Activated naive CD8-positive, alpha-beta T cell treated with anti-CD3 and anti-CD28 coated beads for 36 hours (primary cell): ENCODE measurements at regions not wholly inside any gene's neighbourhood (a gene's known extent, or its start where the extent isn't known, plus 50 kb on each side); places are given as distances from the start of the nearest gene placed in this dataset.
A peak's percentile ranks its signal among the peaks of the same experiment; 100 is the strongest.
"Not testable (repeated sequence)": the region's sequence is repeated elsewhere in the genome, so short reads cannot be mapped to it uniquely, and the experiment has no call there.

Experiments
- DNase-seq: peaks from one replicate; pipeline ENCODE4 v3.0.0; 2021
- H3K27ac Mint-ChIP-seq: one replicate; pipeline ENCODE4 v1.8.0; 2022; ENCODE audit warnings: mild to moderate bottlenecking, moderate library complexity, mixed read lengths
- H3K27me3 Mint-ChIP-seq: one replicate; pipeline ENCODE4 v1.8.0; 2022; ENCODE audit warnings: mild to moderate bottlenecking, mixed read lengths
- H3K36me3 Mint-ChIP-seq: one replicate; pipeline ENCODE4 v1.8.0; 2021; ENCODE audit warnings: mild to moderate bottlenecking, mixed read lengths
- H3K4me1 Mint-ChIP-seq: one replicate; pipeline ENCODE4 v1.8.0; 2021; ENCODE audit warnings: mixed read lengths
- H3K4me3 Mint-ChIP-seq: one replicate; pipeline ENCODE4 v1.8.0; 2022; ENCODE audit warnings: mild to moderate bottlenecking, moderate library complexity, mixed read lengths
- H3K9me3 Mint-ChIP-seq: one replicate; pipeline ENCODE4 v1.8.0; 2022; ENCODE audit warnings: mixed read lengths

DNA sequence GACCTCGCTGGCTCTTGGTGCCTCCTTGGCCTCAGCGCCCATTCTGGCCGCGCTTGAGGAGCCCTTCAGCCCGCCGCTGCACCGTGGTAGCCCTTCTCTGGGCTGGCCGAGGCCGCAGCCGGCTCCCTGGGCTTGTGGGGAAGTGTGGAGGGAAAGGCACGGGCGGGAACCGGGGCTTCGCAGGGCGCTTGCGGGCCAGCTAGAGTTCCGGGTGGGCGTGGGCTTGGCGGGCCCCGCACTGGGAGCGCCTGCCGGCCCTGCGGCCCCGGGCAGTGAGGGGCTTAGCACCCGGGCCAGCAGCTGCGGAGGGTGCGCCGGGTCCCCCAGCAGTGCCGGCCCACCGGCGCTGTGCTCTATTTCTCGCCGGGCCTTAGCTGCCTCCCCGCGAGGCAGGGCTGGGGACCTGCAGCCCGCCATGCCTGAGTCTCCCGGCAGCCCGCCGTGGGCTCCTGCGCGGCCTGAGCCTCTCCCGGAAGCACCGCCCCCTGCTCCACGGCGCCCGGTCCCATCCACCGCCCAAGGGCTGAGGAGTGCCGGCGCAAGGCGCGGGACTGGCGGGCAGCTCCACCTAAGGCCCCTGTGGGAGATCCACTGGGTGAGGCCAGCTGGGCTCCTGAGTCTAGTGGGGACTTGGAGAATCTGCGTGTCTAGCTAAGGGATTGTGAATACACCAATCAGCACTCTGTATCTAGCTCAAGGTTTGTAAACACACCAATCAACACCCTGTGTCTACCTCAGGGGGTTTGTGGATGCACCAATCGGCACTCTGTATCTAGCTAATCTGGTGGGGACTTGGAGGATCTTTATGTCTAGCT lies 141.1 kb downstream of the SLCO4C1 start:
- DNase-seq = peak; percentile 6
- H3K27me3 Mint-ChIP-seq, H3K27ac Mint-ChIP-seq, H3K9me3 Mint-ChIP-seq, H3K4me1 Mint-ChIP-seq, H3K36me3 Mint-ChIP-seq: not testable (repeated sequence)
- H3K4me3 Mint-ChIP-seq = peak overlapping the region; percentile 43

DNA sequence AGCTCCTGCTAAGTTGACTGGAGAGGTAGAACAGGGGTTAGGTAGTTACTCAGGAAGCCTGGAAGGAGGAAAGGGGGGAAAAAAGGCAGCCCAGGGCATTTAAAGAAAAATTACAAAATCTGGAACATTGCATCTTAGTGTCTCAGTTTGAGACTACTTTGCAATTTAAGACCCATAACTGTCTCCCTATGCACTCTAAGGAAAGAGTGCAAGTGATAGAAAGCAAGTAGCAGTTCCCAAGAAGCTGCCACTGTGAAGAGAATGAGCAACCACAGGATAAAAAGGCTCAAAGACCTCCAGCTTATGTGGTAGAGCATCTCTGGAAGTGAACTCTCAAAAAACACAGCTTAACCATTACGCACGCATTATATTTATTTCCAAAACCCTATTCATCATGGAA lies 141.8 kb downstream of the SLCO4C1 start:
- no peak for DNase-seq
- Mint-ChIP-seq H3K27ac (no peak overlapping the region), H3K9me3 (peaks cover 4% of the 10 kb centered on the region), H3K36me3 (no peaks in the 10 kb centered on the region), H3K4me1 (no peaks in the 10 kb centered on the region), H3K27me3 (peaks cover 3% of the 10 kb centered on the region), H3K4me3 (peak overlapping the region; percentile 43)

DNA sequence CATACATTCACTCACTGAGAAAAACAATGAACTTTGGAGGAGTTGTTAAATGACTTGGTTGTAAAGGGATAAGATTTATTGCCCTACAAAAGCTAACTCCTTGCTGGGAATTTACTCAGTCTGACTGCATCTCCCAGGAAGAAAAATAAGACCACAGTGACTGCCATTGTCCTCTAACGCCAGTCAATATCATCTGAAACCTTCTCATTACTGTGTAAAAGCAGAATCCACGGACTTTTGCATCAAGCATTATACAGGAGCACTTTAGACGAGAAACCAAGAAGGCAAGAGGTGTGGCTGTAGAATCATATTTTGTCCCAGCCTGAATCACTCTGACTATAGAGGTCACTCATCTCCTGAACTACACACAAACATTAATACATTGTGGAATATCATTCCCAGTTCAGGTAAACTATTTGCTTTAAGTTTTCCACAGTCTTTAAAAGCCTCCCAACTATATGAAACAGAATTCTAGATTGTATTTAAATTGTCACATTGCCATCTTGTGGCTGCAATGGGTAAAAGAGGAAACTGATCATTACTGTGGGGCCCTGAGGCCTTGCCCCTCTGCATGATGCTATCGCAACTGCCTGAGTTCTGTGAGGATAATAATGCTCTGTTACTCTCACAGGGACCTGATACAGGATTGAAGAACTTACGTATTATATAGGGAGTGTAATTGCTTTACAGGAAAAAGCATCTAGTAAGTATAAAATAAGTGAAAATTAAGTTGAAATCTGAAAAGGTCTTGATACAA lies 142.9 kb downstream of the SLCO4C1 start:
- H3K27me3 Mint-ChIP-seq = no peaks in the 10 kb centered on the region
- H3K4me1 Mint-ChIP-seq = no peaks in the 10 kb centered on the region
- H3K27ac Mint-ChIP-seq = no peak overlapping the region
- no peaks in the 10 kb centered on the region for H3K9me3 Mint-ChIP-seq
- no peaks in the 10 kb centered on the region for H3K36me3 Mint-ChIP-seq
- peak; percentile 1 for DNase-seq
- no peak overlapping the region for H3K4me3 Mint-ChIP-seq

DNA sequence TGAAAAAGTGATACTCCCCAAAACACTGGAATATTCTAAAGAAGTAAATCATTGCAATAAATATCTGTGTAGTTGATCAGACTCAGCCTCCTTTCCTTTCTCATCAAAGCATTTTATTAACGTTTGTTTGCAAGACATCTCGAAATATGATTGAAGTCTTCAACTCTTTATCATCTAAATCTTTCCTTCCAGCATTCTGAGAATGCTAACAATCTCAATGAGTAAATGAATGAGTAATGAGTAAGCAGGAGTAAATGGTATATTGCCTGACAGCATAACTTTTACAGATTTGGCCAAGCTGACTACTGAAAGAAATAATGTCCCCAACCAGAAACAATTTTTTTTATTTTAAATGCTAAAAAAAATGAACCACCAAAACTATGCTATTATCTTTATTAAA lies 157.1 kb downstream of the SLCO4C1 start:
- DNase-seq = no peak
- H3K36me3 Mint-ChIP-seq = no peaks in the 10 kb centered on the region
- H3K4me3 Mint-ChIP-seq = no peak overlapping the region
- H3K27me3 Mint-ChIP-seq = no peaks in the 10 kb centered on the region
- no peak overlapping the region for H3K27ac Mint-ChIP-seq
- H3K4me1 Mint-ChIP-seq = no peaks in the 10 kb centered on the region
- no peaks in the 10 kb centered on the region for H3K9me3 Mint-ChIP-seq

DNA sequence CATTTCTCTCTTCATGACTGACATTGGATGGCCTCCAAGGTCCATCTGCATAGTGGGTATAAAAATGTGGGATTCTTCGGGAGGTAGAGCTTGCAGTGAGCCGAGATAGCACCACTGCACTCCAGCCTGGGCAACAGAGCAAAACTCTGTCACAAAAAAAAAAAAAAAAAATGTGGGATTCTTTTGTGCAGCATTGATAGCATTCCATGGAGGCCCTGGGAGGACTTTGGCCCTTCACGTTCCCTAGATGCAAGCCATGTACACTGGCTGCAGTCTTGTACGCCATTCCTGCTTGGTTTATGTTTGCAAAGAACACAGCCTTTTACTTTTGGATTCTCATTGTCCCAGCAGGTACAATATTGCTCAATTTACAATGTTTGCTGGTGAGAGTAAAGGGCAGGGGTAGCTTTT lies 157.8 kb downstream of the SLCO4C1 start:
- Mint-ChIP-seq H3K27me3 (no peaks in the 10 kb centered on the region), H3K9me3 (no peaks in the 10 kb centered on the region), H3K4me3 (no peak overlapping the region), H3K27ac (no peak overlapping the region), H3K4me1 (no peaks in the 10 kb centered on the region), H3K36me3 (no peaks in the 10 kb centered on the region)
- no peak for DNase-seq

DNA sequence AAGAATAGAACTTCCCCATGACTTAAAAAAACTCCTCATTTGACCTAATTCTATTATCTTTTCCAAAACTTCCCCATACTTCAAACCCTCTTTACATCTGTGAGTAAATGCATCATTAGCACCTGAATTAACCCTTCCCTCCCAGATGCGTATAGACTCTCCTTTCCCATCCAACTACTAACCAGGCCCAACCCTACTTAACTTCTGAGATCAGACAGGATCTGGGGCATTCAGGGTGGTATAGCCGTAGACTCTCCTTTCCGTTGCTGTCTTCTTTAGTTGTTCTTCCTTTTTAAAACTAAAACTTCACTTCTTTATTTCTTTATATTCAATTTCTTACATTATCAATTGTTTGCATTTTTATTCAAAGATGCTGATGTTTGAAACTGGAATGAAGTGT lies 165.2 kb downstream of the SLCO4C1 start:
- no peak overlapping the region for H3K4me3 Mint-ChIP-seq
- no peak for DNase-seq
- no peaks in the 10 kb centered on the region for H3K36me3 Mint-ChIP-seq
- peaks cover 2% of the 10 kb centered on the region for H3K9me3 Mint-ChIP-seq
- H3K27ac Mint-ChIP-seq = no peak overlapping the region
- no peaks in the 10 kb centered on the region for H3K27me3 Mint-ChIP-seq
- no peaks in the 10 kb centered on the region for H3K4me1 Mint-ChIP-seq

DNA sequence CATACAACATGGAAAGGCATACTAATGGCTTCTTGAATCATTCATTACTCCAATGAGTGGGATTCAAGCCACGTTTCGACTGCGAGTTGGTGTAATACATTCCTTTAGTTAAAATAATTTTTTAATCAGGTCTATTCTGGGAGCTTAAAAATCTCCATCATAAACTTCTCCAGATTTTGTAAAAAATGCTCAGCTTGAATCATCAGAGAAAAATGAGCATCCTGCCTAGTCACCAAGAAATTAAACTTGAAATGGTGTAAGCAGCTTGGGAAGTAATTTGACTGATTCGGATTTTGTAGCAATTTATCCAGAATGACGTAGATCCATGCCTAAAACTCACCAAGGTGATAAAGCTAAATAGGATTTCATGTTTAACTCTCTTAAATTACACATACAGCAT lies 165.7 kb downstream of the SLCO4C1 start:
- Mint-ChIP-seq H3K36me3 (no peaks in the 10 kb centered on the region), H3K27ac (no peak overlapping the region), H3K27me3 (no peaks in the 10 kb centered on the region), H3K4me1 (no peaks in the 10 kb centered on the region), H3K9me3 (peaks cover 2% of the 10 kb centered on the region), H3K4me3 (no peak overlapping the region)
- DNase-seq = no peak

DNA sequence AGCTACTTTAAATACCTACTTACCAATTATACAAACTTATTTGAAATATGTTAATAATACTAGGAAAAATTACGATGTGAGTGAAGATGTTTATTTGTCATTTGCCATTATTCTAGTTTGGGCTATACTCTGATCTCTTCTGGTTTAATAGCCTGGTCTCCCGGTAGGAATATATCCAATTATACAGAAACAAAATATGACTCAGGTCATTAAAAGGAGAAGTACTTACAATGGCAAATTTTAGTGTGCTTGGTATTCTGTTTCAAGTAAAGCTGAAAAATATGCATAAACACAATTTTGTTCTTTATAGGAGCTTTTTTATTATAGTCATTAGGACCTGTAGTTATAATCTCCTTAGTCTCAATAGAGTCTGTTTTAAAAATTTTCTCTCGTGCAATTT lies 176.8 kb downstream of the SLCO4C1 start:
- H3K27me3 Mint-ChIP-seq = no peaks in the 10 kb centered on the region
- H3K9me3 Mint-ChIP-seq = no peaks in the 10 kb centered on the region
- no peak for DNase-seq
- no peak overlapping the region for H3K4me3 Mint-ChIP-seq
- no peaks in the 10 kb centered on the region for H3K4me1 Mint-ChIP-seq
- no peaks in the 10 kb centered on the region for H3K36me3 Mint-ChIP-seq
- H3K27ac Mint-ChIP-seq = no peak overlapping the region

DNA sequence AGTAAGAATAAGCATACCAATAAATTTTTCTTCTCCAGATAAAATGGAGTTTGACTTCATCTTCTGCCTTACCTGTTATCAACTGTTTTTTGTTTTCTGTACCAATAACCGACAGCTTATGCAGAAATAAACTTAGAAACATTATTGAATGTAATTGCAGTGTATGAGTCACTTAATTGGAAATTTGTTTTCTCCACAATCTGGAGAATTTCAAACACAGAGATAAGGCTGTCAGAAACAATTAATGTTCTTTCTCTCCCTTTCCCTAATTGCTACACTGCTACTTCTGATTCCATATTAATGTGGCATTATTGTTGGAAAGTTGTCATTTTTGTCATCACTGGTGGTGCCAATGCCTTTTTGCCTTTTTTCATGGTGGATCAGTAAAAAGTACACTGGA lies 180.3 kb downstream of the SLCO4C1 start:
- Mint-ChIP-seq H3K9me3 (peaks cover 1% of the 10 kb centered on the region), H3K27ac (no peak overlapping the region), H3K4me1 (no peaks in the 10 kb centered on the region)

DNA sequence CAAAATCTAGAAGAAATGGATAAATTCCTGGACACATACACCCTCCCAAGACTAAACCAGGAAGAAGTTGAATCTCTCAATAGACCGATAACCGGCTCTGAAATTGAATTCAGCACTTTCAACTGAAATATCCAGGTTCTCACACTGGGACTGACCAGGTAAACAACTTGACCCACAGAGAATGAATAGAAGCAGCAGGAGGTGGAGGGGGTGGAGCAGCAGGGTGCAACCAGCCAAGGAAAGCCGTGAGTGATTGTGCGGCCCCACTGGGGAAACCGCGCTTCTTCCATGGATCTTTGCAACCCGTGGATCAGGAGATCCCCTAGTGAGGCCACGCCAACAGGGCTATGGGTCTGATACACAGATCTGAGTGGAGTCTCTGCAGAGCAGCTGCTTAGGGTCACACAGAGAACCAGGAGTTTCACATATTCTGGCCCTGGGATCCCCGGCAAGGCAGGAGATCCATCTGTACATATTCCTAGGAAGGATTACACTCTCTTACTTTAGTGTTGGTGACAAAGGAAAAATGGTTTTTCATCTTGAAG lies 181.5 kb downstream of the SLCO4C1 start:
- Mint-ChIP-seq H3K36me3 (no peaks in the 10 kb centered on the region), H3K4me3 (no peak overlapping the region), H3K27me3 (no peaks in the 10 kb centered on the region), H3K27ac (no peak overlapping the region), H3K9me3 (peaks cover 1% of the 10 kb centered on the region), H3K4me1 (no peaks in the 10 kb centered on the region)
- DNase-seq = no peak

More for the DNA sequence above, 180.3 kb downstream of the SLCO4C1 start:
- no peaks in the 10 kb centered on the region for H3K27me3 Mint-ChIP-seq
- no peak overlapping the region for H3K4me3 Mint-ChIP-seq
- no peaks in the 10 kb centered on the region for H3K36me3 Mint-ChIP-seq
- DNase-seq = no peak

DNA sequence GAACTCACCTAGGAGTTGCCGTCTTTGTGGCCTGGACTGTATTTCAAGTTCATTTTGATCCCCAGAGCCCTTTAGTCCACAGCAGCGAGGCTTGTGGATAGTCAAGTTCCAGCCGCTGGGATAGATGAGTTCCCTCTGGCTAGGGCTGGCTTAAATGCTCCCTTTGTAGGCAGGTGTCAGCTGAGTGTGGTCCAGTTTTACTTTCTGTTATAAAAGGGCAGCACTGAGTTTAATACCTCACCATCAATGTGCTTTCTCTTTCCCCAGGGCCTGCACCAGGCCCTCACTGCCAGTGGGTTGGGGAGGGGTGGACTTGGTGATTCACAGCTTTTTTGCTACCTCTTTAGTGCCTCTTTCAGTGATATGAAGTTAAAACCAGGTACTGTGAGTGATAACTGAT lies 188.2 kb downstream of the SLCO4C1 start:
- H3K36me3 Mint-ChIP-seq = no peaks in the 10 kb centered on the region
- no peaks in the 10 kb centered on the region for H3K4me1 Mint-ChIP-seq
- H3K27ac Mint-ChIP-seq = no peak overlapping the region
- H3K4me3 Mint-ChIP-seq = no peak overlapping the region
- DNase-seq = no peak
- H3K9me3 Mint-ChIP-seq = no peaks in the 10 kb centered on the region
- no peaks in the 10 kb centered on the region for H3K27me3 Mint-ChIP-seq

DNA sequence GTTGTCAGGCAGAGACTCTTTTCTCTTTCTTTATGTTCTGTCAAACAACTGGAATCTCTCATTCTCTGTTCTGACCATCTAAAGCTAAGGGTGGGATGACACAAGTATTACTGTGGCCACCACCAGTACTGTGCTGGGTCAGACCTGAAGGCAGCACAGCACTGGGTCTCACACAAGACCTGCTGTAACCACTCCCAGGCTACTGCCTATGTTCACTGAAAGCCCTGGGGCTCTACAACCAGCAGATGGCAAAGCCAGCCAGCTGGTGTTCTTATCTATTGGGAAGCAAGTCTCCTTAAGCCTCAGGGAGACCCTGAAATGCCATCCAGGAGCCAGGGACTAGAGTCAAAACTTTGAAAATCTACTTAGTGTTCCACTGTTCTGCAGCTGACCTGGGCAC lies 189.5 kb downstream of the SLCO4C1 start:
- Mint-ChIP-seq H3K27ac (no peak overlapping the region), H3K4me1 (no peaks in the 10 kb centered on the region), H3K9me3 (no peaks in the 10 kb centered on the region), H3K27me3 (no peaks in the 10 kb centered on the region), H3K36me3 (no peaks in the 10 kb centered on the region), H3K4me3 (no peak overlapping the region)
- no peak for DNase-seq

DNA sequence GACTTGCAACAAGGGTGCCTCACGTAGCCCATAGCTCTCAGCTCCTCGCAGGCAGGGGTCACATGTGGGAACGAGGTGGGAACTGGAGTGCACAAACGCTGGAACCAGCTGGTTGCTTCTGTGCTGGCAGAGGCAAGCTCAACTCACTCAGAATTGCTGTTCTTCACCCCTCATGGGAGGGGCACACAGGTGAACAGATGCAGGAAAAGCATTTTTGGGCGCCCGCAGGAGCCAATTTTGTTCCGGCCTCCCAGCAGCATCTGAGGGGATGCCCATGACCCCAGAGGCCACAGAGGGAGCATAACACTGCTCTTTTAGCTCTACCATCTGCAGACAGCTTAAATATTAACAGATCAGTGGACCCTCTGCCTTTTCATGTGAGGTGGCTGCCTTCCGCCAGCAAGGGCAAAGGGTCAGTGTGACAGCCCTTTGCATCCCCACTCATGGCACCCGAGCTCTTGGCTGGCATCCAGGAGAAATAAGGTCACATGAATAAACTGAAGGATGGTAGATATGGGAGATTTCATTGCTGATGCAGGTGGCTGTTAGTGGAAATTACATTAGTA lies 196.2 kb downstream of the SLCO4C1 start:
- DNase-seq = no peak
- no peaks in the 10 kb centered on the region for H3K36me3 Mint-ChIP-seq
- H3K4me1 Mint-ChIP-seq = no peaks in the 10 kb centered on the region
- no peak overlapping the region for H3K4me3 Mint-ChIP-seq
- no peak overlapping the region for H3K27ac Mint-ChIP-seq
- no peaks in the 10 kb centered on the region for H3K27me3 Mint-ChIP-seq
- H3K9me3 Mint-ChIP-seq = no peaks in the 10 kb centered on the region

DNA sequence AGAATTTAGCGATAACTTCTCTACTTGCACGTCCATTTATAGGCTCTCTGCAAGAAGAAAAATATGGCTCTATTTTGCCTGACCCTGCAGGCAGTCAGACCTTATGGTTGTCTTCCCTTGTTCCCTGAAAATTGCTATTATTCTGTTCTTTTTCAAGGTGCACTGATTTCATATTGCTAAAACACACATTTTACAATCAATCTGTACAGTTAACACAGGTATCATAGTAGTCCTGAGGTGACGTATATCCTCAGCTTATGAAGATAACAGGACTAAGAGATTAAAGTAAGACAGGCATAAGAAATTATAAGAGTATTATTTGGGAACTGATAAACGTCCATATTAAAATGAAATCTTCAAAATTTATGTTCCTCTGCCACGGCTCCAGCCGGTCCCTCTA lies 197.0 kb downstream of the SLCO4C1 start:
- not testable (repeated sequence) for H3K4me3 Mint-ChIP-seq, H3K9me3 Mint-ChIP-seq, H3K27ac Mint-ChIP-seq, H3K27me3 Mint-ChIP-seq, H3K4me1 Mint-ChIP-seq, H3K36me3 Mint-ChIP-seq, DNase-seq

DNA sequence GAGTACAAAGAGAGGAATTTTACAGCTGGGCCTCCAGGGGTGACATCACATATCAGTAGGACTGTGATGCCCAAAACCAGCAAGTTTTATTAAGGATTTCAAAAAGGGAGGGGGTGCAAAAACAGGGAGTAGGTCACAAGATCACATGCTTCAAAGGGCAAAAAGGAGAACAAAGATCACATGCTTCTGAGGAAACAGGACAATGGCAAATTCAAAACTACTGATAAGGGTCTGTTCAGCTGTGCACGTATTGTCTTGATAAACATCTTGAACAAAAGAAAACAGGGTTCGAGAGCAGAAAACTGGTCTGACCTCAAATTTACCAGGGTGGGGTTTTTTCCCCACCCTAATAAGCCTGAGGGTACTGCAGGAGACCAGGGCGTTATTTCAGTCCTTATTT lies 197.5 kb downstream of the SLCO4C1 start:
- H3K27ac Mint-ChIP-seq, H3K27me3 Mint-ChIP-seq, DNase-seq, H3K4me3 Mint-ChIP-seq, H3K36me3 Mint-ChIP-seq, H3K9me3 Mint-ChIP-seq, H3K4me1 Mint-ChIP-seq: not testable (repeated sequence)
